ENCODE measurements at regions not wholly inside any gene's neighbourhood (a gene's known extent, or its start where the extent isn't known, plus 50 kb on each side); places are given as distances from the start of the nearest gene placed in this dataset.

DNA sequence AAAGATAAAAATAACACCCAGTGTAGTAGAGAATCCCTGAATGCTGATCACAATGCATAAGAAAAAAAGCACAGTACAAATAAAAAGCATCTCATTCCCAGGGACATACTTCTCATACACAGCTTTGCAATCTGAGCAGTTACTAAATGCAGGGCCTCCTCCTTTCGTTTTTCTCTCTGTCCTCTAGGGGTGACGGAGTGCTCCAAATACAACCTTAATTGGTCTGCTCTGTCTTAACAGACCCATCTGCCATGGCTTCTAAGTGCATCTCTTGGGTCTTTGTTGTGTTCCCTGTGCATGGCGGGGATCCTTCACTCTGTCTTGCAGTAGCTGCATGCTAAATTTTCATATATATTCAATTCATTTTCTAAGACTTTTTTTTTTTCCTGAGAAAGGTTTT lies 1114.2 kb upstream of the RAG2 start:
- no peak for DNase-seq (ENCODE audit: low read depth in 6 of 9, low spot score in 9 of 9)
- no peaks in the 10 kb centered on the region for H3K27me3 ChIP-seq (ENCODE audit: control insufficient read depth in 2 of 2, insufficient read depth in 1 of 2, low read length in 1 of 2)
- 89% methylated on average over 3 of the region's 3 CpGs for WGBS
- H3K36me3 ChIP-seq (ENCODE audit: control insufficient read depth in 2 of 2, insufficient read depth in 2 of 2, low read length in 1 of 2), result no peaks in the 10 kb centered on the region
- H3K9me3 ChIP-seq (ENCODE audit: control insufficient read depth in 2 of 2, insufficient read depth in 1 of 2, low read length in 1 of 2), result no peaks in the 10 kb centered on the region
- H3K27ac ChIP-seq (ENCODE audit: low read depth in 1 of 2, low read length in 1 of 2), result no peak overlapping the region
- no peak overlapping the region for H3K4me3 ChIP-seq (ENCODE audit: low read length in 2 of 2)
- no peaks in the 10 kb centered on the region for H3K4me1 ChIP-seq (ENCODE audit: control insufficient read depth in 2 of 2, insufficient read depth in 2 of 2, low read length in 2 of 2)

DNA sequence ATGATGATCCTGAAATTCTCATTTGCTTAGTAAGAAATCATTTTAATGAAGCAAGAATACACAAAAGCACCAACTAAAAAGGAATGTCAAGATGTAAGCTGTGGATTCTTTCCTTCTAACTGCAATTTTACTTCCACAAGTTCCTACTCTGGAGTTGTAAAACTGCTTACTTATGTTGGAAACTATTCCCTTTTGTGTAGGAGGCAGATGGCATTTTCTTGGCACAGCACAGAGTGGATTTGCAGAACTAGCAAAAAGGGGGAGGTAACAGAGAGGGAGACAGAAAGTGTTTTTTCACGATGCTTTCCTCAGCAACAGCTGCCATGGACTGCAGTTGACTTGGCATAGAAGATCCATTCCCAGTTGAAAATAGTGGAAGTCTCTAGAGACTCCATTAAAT lies 1112.0 kb upstream of the RAG2 start:
- 82% methylated on average over 1 of the region's 1 CpG for WGBS
- no peaks in the 10 kb centered on the region for H3K9me3 ChIP-seq (ENCODE audit: control insufficient read depth in 2 of 2, insufficient read depth in 1 of 2, low read length in 1 of 2)
- no peak overlapping the region for H3K4me3 ChIP-seq (ENCODE audit: low read length in 2 of 2)
- H3K36me3 ChIP-seq (ENCODE audit: control insufficient read depth in 2 of 2, insufficient read depth in 2 of 2, low read length in 1 of 2), result no peaks in the 10 kb centered on the region
- H3K27me3 ChIP-seq (ENCODE audit: control insufficient read depth in 2 of 2, insufficient read depth in 1 of 2, low read length in 1 of 2), result no peaks in the 10 kb centered on the region
- H3K27ac ChIP-seq (ENCODE audit: low read depth in 1 of 2, low read length in 1 of 2), result no peak overlapping the region
- H3K4me1 ChIP-seq (ENCODE audit: control insufficient read depth in 2 of 2, insufficient read depth in 2 of 2, low read length in 2 of 2), result no peaks in the 10 kb centered on the region
- DNase-seq (ENCODE audit: low read depth in 6 of 9, low spot score in 9 of 9), result no peak

DNA sequence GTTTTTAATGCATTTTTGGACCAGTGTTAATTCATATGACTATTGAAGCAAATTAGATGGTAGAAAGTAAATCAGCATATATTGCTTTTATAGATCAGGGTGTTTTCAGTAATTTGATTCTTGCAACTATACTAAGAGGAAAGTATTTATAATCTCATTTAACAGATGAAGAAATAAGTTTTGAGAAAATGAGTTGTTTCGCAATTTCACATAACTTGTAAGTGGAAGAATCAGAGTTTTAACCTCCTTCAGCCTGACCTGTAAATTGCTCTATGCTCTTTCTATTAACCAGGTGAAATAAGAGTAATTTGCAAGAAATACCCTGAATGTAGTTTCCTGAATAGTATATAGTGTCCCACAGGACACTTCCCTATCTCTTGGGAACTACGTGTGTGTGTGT lies 1106.8 kb upstream of the RAG2 start:
- no peak overlapping the region for H3K27ac ChIP-seq (ENCODE audit: low read depth in 1 of 2, low read length in 1 of 2)
- H3K4me1 ChIP-seq (ENCODE audit: control insufficient read depth in 2 of 2, insufficient read depth in 2 of 2, low read length in 2 of 2), result no peaks in the 10 kb centered on the region
- no peaks in the 10 kb centered on the region for H3K9me3 ChIP-seq (ENCODE audit: control insufficient read depth in 2 of 2, insufficient read depth in 1 of 2, low read length in 1 of 2)
- no peak for DNase-seq (ENCODE audit: low read depth in 6 of 9, low spot score in 9 of 9)
- no peaks in the 10 kb centered on the region for H3K36me3 ChIP-seq (ENCODE audit: control insufficient read depth in 2 of 2, insufficient read depth in 2 of 2, low read length in 1 of 2)
- H3K4me3 ChIP-seq (ENCODE audit: low read length in 2 of 2), result no peak overlapping the region
- WGBS, result 77% methylated on average over 2 of the region's 2 CpGs
- no peaks in the 10 kb centered on the region for H3K27me3 ChIP-seq (ENCODE audit: control insufficient read depth in 2 of 2, insufficient read depth in 1 of 2, low read length in 1 of 2)

DNA sequence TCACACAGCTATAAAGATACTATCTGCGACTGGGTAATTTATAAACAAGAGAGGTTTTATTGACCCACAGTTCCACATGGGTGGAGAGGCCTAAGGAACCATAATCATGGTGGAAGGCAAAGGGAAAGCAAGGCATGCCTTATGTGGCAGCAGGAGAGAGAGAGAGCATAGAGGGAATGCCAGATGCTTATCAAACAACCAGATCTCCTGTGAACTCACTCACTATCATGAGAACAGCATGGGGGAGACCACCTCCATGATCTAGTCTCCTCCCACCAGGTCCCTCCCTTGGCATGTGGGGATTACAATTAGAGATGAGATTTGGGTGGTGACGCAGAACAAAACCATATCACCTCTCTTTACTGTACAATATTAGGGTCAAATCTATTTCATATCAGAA lies 1101.6 kb upstream of the RAG2 start:
- Histone ChIP-seq H3K9me3 (ENCODE audit: control insufficient read depth in 2 of 2, insufficient read depth in 1 of 2, low read length in 1 of 2) (peaks cover 0 to 5% of the 10 kb centered on the region in 2 donors), H3K4me1 (ENCODE audit: control insufficient read depth in 2 of 2, insufficient read depth in 2 of 2, low read length in 2 of 2) (no peaks in the 10 kb centered on the region), H3K36me3 (ENCODE audit: control insufficient read depth in 2 of 2, insufficient read depth in 2 of 2, low read length in 1 of 2) (no peaks in the 10 kb centered on the region), H3K27me3 (ENCODE audit: control insufficient read depth in 2 of 2, insufficient read depth in 1 of 2, low read length in 1 of 2) (no peaks in the 10 kb centered on the region), H3K27ac (ENCODE audit: low read depth in 1 of 2, low read length in 1 of 2) (no peak overlapping the region), H3K4me3 (ENCODE audit: low read length in 2 of 2) (no peak overlapping the region)
- 97% methylated on average over 2 of the region's 2 CpGs for WGBS
- DNase-seq (ENCODE audit: low read depth in 6 of 9, low spot score in 9 of 9), result no peak

DNA sequence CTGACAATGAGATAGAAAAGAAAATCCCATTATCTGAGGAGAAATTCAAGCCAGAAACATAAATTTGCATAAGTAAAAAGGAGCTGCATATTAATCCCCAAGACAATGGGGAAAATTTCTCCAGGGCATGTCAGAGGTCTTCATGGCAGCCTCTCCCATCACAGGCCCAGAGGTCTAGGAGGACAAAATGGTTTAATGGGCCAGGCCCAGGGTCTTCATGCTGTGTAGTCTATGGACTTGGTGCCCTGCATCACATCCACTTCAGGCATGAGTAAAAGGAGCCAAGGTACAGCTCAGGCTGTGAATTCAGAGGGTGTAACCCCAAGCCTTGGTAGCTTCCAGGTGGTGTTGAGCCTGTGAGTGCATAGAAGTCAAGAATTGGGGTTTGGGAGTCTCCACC lies 1097.2 kb upstream of the RAG2 start:
- no peaks in the 10 kb centered on the region for H3K4me1 ChIP-seq (ENCODE audit: control insufficient read depth in 2 of 2, insufficient read depth in 2 of 2, low read length in 2 of 2)
- H3K9me3 ChIP-seq (ENCODE audit: control insufficient read depth in 2 of 2, insufficient read depth in 1 of 2, low read length in 1 of 2), result peaks cover 0 to 5% of the 10 kb centered on the region in 2 donors
- no peak for DNase-seq (ENCODE audit: low read depth in 6 of 9, low spot score in 9 of 9)
- H3K27me3 ChIP-seq (ENCODE audit: control insufficient read depth in 2 of 2, insufficient read depth in 1 of 2, low read length in 1 of 2), result no peaks in the 10 kb centered on the region
- H3K4me3 ChIP-seq (ENCODE audit: low read length in 2 of 2), result no peak overlapping the region
- no peak overlapping the region for H3K27ac ChIP-seq (ENCODE audit: low read depth in 1 of 2, low read length in 1 of 2)
- H3K36me3 ChIP-seq (ENCODE audit: control insufficient read depth in 2 of 2, insufficient read depth in 2 of 2, low read length in 1 of 2), result no peaks in the 10 kb centered on the region

DNA sequence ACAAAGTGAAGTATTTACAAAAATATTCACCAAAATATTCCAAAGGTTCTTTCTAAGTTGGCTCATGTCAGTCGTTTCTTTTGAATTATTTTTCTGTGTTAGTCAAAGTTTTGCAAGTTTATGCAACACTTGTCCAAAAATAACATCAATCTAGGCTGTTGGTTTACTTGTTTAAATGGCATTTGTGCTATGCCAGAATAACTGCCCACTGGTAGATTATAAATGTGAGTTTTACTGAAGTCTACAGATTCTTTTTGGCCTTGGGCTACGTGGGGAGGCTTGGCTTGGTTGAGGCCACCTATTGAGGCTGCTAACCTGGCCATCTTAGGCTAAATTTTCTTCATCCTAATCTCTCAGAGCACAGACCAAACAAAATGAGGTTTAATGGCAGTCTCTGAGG lies 1091.9 kb upstream of the RAG2 start:
- DNase-seq (ENCODE audit: low read depth in 6 of 9, low spot score in 9 of 9), result no peak
- H3K27ac ChIP-seq (ENCODE audit: low read depth in 1 of 2, low read length in 1 of 2), result no peak overlapping the region
- H3K4me1 ChIP-seq (ENCODE audit: control insufficient read depth in 2 of 2, insufficient read depth in 2 of 2, low read length in 2 of 2), result no peaks in the 10 kb centered on the region
- no peak overlapping the region for H3K4me3 ChIP-seq (ENCODE audit: low read length in 2 of 2)
- H3K27me3 ChIP-seq (ENCODE audit: control insufficient read depth in 2 of 2, insufficient read depth in 1 of 2, low read length in 1 of 2), result no peaks in the 10 kb centered on the region
- H3K9me3 ChIP-seq (ENCODE audit: control insufficient read depth in 2 of 2, insufficient read depth in 1 of 2, low read length in 1 of 2), result no peaks in the 10 kb centered on the region
- no peaks in the 10 kb centered on the region for H3K36me3 ChIP-seq (ENCODE audit: control insufficient read depth in 2 of 2, insufficient read depth in 2 of 2, low read length in 1 of 2)
- WGBS, result 84% methylated on average over 2 of the region's 2 CpGs

DNA sequence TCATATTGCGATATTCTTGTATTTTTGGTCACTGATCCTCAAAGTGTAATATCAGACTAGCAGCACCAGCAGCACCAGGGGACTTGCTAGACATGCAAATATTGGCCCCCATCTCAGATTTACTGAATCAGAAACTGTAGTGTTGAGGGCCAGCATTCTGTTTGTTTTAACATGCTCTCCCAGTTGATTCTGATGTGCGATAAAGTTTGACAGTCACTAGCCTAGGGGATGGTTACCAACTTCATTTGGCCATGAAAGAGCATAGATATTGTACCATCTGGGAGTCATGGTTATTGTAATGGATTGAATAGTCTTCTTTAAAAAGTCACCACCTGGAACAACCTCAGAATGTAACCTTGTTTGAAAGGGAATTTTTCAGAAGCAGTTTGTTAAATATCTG lies 1090.4 kb upstream of the RAG2 start:
- no peaks in the 10 kb centered on the region for H3K4me1 ChIP-seq (ENCODE audit: control insufficient read depth in 2 of 2, insufficient read depth in 2 of 2, low read length in 2 of 2)
- no peaks in the 10 kb centered on the region for H3K27me3 ChIP-seq (ENCODE audit: control insufficient read depth in 2 of 2, insufficient read depth in 1 of 2, low read length in 1 of 2)
- 50% methylated on average over 2 of the region's 2 CpGs for WGBS
- no peak for DNase-seq (ENCODE audit: low read depth in 6 of 9, low spot score in 9 of 9)
- H3K27ac ChIP-seq (ENCODE audit: low read depth in 1 of 2, low read length in 1 of 2), result no peak overlapping the region
- no peak overlapping the region for H3K4me3 ChIP-seq (ENCODE audit: low read length in 2 of 2)
- no peaks in the 10 kb centered on the region for H3K36me3 ChIP-seq (ENCODE audit: control insufficient read depth in 2 of 2, insufficient read depth in 2 of 2, low read length in 1 of 2)
- H3K9me3 ChIP-seq (ENCODE audit: control insufficient read depth in 2 of 2, insufficient read depth in 1 of 2, low read length in 1 of 2), result no peaks in the 10 kb centered on the region

DNA sequence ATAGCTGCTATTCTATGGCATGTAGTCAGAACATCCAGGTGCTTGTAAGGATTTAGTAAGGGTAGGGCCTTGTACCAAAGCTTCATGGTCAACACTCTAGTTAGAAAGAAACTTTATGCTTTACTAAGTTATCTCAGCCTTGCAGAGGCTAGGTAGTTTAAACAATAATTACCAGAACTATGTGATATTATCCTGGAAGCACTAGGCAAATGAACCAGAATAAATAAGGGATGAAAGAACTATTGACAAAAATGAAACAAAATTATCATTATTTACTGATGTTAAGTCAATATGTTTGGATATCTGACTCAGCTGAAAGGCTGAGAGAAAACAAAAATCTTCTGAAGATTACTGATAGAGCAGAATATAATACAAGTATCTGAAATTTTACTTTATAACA lies 1089.1 kb upstream of the RAG2 start:
- no peak for DNase-seq (ENCODE audit: low read depth in 6 of 9, low spot score in 9 of 9)
- no peak overlapping the region for H3K4me3 ChIP-seq (ENCODE audit: low read length in 2 of 2)
- H3K4me1 ChIP-seq (ENCODE audit: control insufficient read depth in 2 of 2, insufficient read depth in 2 of 2, low read length in 2 of 2), result no peaks in the 10 kb centered on the region
- no peaks in the 10 kb centered on the region for H3K36me3 ChIP-seq (ENCODE audit: control insufficient read depth in 2 of 2, insufficient read depth in 2 of 2, low read length in 1 of 2)
- no peak overlapping the region for H3K27ac ChIP-seq (ENCODE audit: low read depth in 1 of 2, low read length in 1 of 2)
- no peaks in the 10 kb centered on the region for H3K9me3 ChIP-seq (ENCODE audit: control insufficient read depth in 2 of 2, insufficient read depth in 1 of 2, low read length in 1 of 2)
- no peaks in the 10 kb centered on the region for H3K27me3 ChIP-seq (ENCODE audit: control insufficient read depth in 2 of 2, insufficient read depth in 1 of 2, low read length in 1 of 2)

DNA sequence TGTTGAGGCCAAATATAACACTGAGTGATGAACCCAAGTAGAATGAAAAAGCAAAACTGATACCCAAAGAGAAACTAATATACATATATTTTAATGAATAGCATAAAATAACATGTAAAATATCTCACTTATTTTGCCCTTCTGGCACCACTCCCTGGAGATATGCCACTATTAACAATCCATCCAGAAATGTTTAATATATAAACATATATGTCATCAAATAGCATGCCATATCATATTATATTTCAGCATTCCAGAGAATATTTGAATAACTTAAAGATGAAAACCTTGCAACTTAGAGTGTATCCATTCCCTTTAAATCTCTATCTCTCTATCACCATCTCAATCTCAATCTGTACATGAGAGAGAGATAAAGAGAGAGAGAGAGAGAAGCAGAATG lies 1073.3 kb upstream of the RAG2 start:
- H3K4me1 ChIP-seq (ENCODE audit: control insufficient read depth in 2 of 2, insufficient read depth in 2 of 2, low read length in 2 of 2), result no peaks in the 10 kb centered on the region
- H3K27me3 ChIP-seq (ENCODE audit: control insufficient read depth in 2 of 2, insufficient read depth in 1 of 2, low read length in 1 of 2), result no peaks in the 10 kb centered on the region
- DNase-seq (ENCODE audit: low read depth in 6 of 9, low spot score in 9 of 9), result no peak
- no peaks in the 10 kb centered on the region for H3K36me3 ChIP-seq (ENCODE audit: control insufficient read depth in 2 of 2, insufficient read depth in 2 of 2, low read length in 1 of 2)
- no peaks in the 10 kb centered on the region for H3K9me3 ChIP-seq (ENCODE audit: control insufficient read depth in 2 of 2, insufficient read depth in 1 of 2, low read length in 1 of 2)
- H3K27ac ChIP-seq (ENCODE audit: low read depth in 1 of 2, low read length in 1 of 2), result no peak overlapping the region
- no peak overlapping the region for H3K4me3 ChIP-seq (ENCODE audit: low read length in 2 of 2)

DNA sequence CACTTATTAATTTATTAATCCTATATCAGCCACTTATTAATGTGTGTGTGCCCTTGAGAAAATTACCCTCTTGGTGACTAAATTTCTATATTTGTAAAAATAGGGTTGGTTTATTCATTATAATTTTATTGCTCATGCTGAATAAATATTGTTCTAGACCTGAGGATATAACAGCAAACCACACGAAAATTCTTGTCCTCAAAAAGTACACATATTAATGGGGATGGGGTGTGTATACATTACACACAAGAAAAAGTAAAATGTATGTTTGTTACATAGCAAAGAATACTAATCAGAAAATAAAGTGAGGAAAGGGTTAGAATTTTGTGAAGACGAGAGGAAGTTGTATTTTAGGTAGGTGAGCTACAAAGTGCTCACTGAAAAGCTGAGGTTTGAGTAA lies 1068.9 kb upstream of the RAG2 start:
- Histone ChIP-seq H3K4me3 (ENCODE audit: low read length in 2 of 2) (no peak overlapping the region), H3K27ac (ENCODE audit: low read depth in 1 of 2, low read length in 1 of 2) (no peak overlapping the region), H3K9me3 (ENCODE audit: control insufficient read depth in 2 of 2, insufficient read depth in 1 of 2, low read length in 1 of 2) (no peaks in the 10 kb centered on the region), H3K27me3 (ENCODE audit: control insufficient read depth in 2 of 2, insufficient read depth in 1 of 2, low read length in 1 of 2) (no peaks in the 10 kb centered on the region), H3K4me1 (ENCODE audit: control insufficient read depth in 2 of 2, insufficient read depth in 2 of 2, low read length in 2 of 2) (no peaks in the 10 kb centered on the region), H3K36me3 (ENCODE audit: control insufficient read depth in 2 of 2, insufficient read depth in 2 of 2, low read length in 1 of 2) (no peaks in the 10 kb centered on the region)
- 92% methylated on average over 2 of the region's 2 CpGs for WGBS
- DNase-seq (ENCODE audit: low read depth in 6 of 9, low spot score in 9 of 9), result no peak
